ENCODE measurements at regions not wholly inside any gene's neighbourhood (a gene's known extent, or its start where the extent isn't known, plus 50 kb on each side); places are given as distances from the start of the nearest gene placed in this dataset.

GRCh38 chr7:51472873-51473272 lies 156.3 kb upstream of the COBL start:
- no peak for TF ChIP-seq CTCF (IDR thresholded peaks at IDR 0.05; ENCODE audit: insufficient read depth, low read depth, low read length, missing control alignments)
- no peak overlapping the region for H3K4me3 ChIP-seq (ENCODE audit: low read length)
- no peak for DNase-seq (ENCODE audit: low read depth)

- TF ChIP-seq CTCF (IDR thresholded peaks at IDR 0.05; ENCODE audit: insufficient read depth, low read depth, low read length, missing control alignments): no peak
- DNase-seq (ENCODE audit: low read depth): no peak
- no peak overlapping the region for H3K4me3 ChIP-seq (ENCODE audit: low read length)
These were observed 155.3 kb upstream of the COBL start for GRCh38 chr7:51471981-51472296.

GRCh38 chr7:51471210-51471980 lies 154.8 kb upstream of the COBL start:
- DNase-seq (ENCODE audit: low read depth): no peak
- TF ChIP-seq CTCF (IDR thresholded peaks at IDR 0.05; ENCODE audit: insufficient read depth, low read depth, low read length, missing control alignments): no peak
- no peak overlapping the region for H3K4me3 ChIP-seq (ENCODE audit: low read length)

- no peak overlapping the region for H3K4me3 ChIP-seq (ENCODE audit: low read length)
- DNase-seq (ENCODE audit: low read depth): no peak
- TF ChIP-seq CTCF (IDR thresholded peaks at IDR 0.05; ENCODE audit: insufficient read depth, low read depth, low read length, missing control alignments): no peak
These were observed 150.9 kb upstream of the COBL start for GRCh38 chr7:51467384-51468017.

GRCh38 chr7:51459809-51460208 lies 143.2 kb upstream of the COBL start:
- no peak for DNase-seq (ENCODE audit: low read depth)
- TF ChIP-seq CTCF (IDR thresholded peaks at IDR 0.05; ENCODE audit: insufficient read depth, low read depth, low read length, missing control alignments): no peak
- H3K4me3 ChIP-seq (ENCODE audit: low read length): no peak overlapping the region

GRCh38 chr7:51458693-51459092 lies 142.1 kb upstream of the COBL start:
- no peak overlapping the region for H3K4me3 ChIP-seq (ENCODE audit: low read length)
- DNase-seq (ENCODE audit: low read depth): no peak
- TF ChIP-seq CTCF (IDR thresholded peaks at IDR 0.05; ENCODE audit: insufficient read depth, low read depth, low read length, missing control alignments): no peak

GRCh38 chr7:51457079-51457478 lies 140.5 kb upstream of the COBL start:
- H3K4me3 ChIP-seq (ENCODE audit: low read length): no peak overlapping the region
- DNase-seq (ENCODE audit: low read depth): no peak
- TF ChIP-seq CTCF (IDR thresholded peaks at IDR 0.05; ENCODE audit: insufficient read depth, low read depth, low read length, missing control alignments): no peak

Data from epithelial cell of esophagus (primary cell).